ENCODE measurements at regions not wholly inside any gene's neighbourhood (a gene's known extent, or its start where the extent isn't known, plus 50 kb on each side); places are given as distances from the start of the nearest gene placed in this dataset.

DNA sequence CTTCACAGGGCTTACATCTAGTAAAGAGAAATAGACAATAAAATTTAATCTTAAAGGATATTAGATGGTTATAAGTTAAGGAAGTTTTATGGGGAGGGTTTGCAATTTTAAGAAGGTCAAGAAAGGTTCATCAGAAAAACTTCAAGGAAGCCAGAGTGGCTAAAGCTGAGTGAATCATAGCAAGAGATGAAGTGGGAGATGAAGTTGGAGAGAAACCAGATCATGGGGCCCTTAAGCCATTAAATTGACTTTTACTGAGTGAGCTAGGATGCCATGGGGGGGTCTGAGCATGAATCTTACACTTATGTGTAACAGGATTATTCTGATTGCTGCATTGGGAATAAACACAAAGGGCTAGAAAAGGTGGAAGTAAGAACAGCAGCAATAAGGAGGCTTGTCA lies 189.2 kb downstream of the LRIG3 start:
- no peak for DNase-seq (ENCODE audit: low spot score)
- POLR2A ChIA-PET (ENCODE audit: low non-redundant PET): no interaction called here
- TF ChIP-seq, protein P1, sequence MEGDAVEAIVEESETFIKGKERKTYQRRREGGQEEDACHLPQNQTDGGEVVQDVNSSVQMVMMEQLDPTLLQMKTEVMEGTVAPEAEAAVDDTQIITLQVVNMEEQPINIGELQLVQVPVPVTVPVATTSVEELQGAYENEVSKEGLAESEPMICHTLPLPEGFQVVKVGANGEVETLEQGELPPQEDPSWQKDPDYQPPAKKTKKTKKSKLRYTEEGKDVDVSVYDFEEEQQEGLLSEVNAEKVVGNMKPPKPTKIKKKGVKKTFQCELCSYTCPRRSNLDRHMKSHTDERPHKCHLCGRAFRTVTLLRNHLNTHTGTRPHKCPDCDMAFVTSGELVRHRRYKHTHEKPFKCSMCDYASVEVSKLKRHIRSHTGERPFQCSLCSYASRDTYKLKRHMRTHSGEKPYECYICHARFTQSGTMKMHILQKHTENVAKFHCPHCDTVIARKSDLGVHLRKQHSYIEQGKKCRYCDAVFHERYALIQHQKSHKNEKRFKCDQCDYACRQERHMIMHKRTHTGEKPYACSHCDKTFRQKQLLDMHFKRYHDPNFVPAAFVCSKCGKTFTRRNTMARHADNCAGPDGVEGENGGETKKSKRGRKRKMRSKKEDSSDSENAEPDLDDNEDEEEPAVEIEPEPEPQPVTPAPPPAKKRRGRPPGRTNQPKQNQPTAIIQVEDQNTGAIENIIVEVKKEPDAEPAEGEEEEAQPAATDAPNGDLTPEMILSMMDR (conservative IDR thresholded peaks at IDR 0.05; ENCODE audit: low read depth): no peak
- no peak overlapping the region for H3K27ac ChIP-seq
- CTCF ChIA-PET: no interaction called here

- ChIA-PET CTCF (no interaction called here), POLR2A (ENCODE audit: low non-redundant PET) (no interaction called here)
- DNase-seq (ENCODE audit: low spot score): no peak
- TF ChIP-seq, protein P1 (conservative IDR thresholded peaks at IDR 0.05; ENCODE audit: low read depth): no peak
- H3K27ac ChIP-seq: no peak overlapping the region
These were observed 187.4 kb downstream of the LRIG3 start for GRCh38 chr12:58732894-58733293.

- H3K27ac ChIP-seq: no peak overlapping the region
- CTCF ChIA-PET: no interaction called here
- DNase-seq (ENCODE audit: low spot score): no peak
- POLR2A ChIA-PET (ENCODE audit: low non-redundant PET): no interaction called here
- TF ChIP-seq, protein P1 (conservative IDR thresholded peaks at IDR 0.05; ENCODE audit: low read depth): no peak
These were observed 179.1 kb downstream of the LRIG3 start for GRCh38 chr12:58741226-58741625.

DNA sequence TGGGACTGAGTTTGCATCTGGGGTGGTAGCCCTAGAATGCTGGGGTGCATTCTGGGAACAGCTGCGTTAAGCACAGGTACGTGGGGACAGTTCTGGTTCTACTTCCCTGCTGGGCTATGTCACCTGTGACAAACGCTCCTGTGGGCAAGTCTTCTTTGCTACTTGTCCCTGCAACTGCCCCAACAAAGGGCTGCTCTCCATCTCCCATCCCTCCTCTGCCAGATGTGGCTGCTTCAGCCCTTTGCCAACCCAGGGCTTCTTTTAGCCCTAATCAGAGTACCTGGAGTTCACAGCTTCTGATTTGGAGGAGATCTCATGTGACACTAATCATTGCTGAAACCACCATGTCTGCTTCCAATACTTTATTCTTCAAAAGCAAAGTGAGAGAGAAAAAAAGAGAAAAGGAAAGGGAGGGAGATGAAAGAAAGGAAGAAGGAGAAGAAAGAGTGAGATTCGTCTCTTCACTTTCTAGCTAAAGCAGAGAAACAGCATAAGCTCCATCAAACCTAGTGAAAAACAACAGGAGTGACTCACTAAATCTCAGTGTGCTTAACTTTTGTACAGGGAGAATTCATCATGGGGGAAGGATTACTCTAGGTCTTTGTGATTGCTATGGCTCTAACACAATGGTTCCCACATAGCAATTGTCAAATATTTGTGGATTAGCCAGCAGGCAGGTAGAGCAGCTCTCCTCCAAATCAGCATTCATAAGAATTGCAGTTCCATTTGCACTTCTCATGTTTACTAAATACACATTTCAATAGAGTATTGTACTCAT lies 174.8 kb downstream of the LRIG3 start:
- H3K27ac ChIP-seq: no peak overlapping the region
- ChIA-PET CTCF (interaction anchor here (0.6 to 0.7 kb wide), 2 partner anchors 547 to 1108 kb away, joined by 3 read pairs; no protein-coding TSS in a partner anchor), POLR2A (ENCODE audit: low non-redundant PET) (no interaction called here)
- TF ChIP-seq, protein P1 (conservative IDR thresholded peaks at IDR 0.05; ENCODE audit: low read depth): no peak
- DNase-seq (ENCODE audit: low spot score): no peak

GRCh38 chr12:58747533-58747932 lies 172.8 kb downstream of the LRIG3 start:
- no peak overlapping the region for H3K27ac ChIP-seq
- POLR2A ChIA-PET (ENCODE audit: low non-redundant PET): no interaction called here
- DNase-seq (ENCODE audit: low spot score): no peak
- CTCF ChIA-PET: no interaction called here
- TF ChIP-seq, protein P1 (conservative IDR thresholded peaks at IDR 0.05; ENCODE audit: low read depth): no peak

GRCh38 chr12:58750484-58750883 lies 169.8 kb downstream of the LRIG3 start:
- ChIA-PET CTCF (interaction anchor here (0.6 kb wide), 1 partner anchor 647 kb away, joined by 3 read pairs; no protein-coding TSS in a partner anchor), POLR2A (ENCODE audit: low non-redundant PET) (no interaction called here)
- TF ChIP-seq, protein P1 (conservative IDR thresholded peaks at IDR 0.05; ENCODE audit: low read depth): no peak
- peak; percentile 56 for DNase-seq (ENCODE audit: low spot score)
- H3K27ac ChIP-seq: no peak overlapping the region

Measured in RWPE1 (cell line).